ENCODE measurements at regions not wholly inside any gene's neighbourhood (a gene's known extent, or its start where the extent isn't known, plus 50 kb on each side); places are given as distances from the start of the nearest gene placed in this dataset.

GRCh38 chr15:97563516-97563915, 397.0 kb upstream of the ARRDC4 start (continued):
- no peak for TF ChIP-seq ZNF318 (CRISPR knock-in tag; IDR thresholded peaks at IDR 0.05)
- TF ChIP-seq HDAC2 (CRISPR knock-in tag; IDR thresholded peaks at IDR 0.05), result no peak
- TF ChIP-seq TRIM24 (CRISPR knock-in tag; IDR thresholded peaks at IDR 0.05), result no peak
- no peak for TF ChIP-seq MIXL1 (CRISPR knock-in tag; IDR thresholded peaks at IDR 0.05)
- TF ChIP-seq ZNF788 (CRISPR knock-in tag; IDR thresholded peaks at IDR 0.05; ENCODE audit: borderline replicate concordance), result no peak

- no peaks in the 10 kb centered on the region for H3K36me3 ChIP-seq (replicated peaks in 1 of 2; ENCODE audit: control insufficient read depth in 1 of 2, insufficient read depth in 2 of 2, low read length in 2 of 2)
- DNase-seq (ENCODE audit: low spot score) (no peak), FAIRE-seq (no peak), ATAC-seq (no peak)
- no peak overlapping the region for H3K9ac ChIP-seq (ENCODE audit: insufficient read depth, low read depth, low read length)
- H3K4me1 ChIP-seq (ENCODE audit: insufficient read depth, low read length), result no peaks in the 10 kb centered on the region
- intact Hi-C loops (cut with micrococcal nuclease; ENCODE audit: unreplicated experiment) (no loop called here), in situ Hi-C loops (cut with HindIII; ENCODE audit: extremely low pct_ligation_motif_present, low pct_unique_long_range_greater_than_20kb) (no loop called here)
- no peak overlapping the region for H2AFZ ChIP-seq (ENCODE audit: low read length)
- BruUV-seq (replicated peaks), result no TSS peak
- no peaks in the 10 kb centered on the region for H4K20me1 ChIP-seq (ENCODE audit: insufficient read depth, low read length)
- TF ChIP-seq MED8 (CRISPR knock-in tag; IDR thresholded peaks at IDR 0.05; ENCODE audit: insufficient replicate concordance) (no peak), NR3C1 (CRISPR knock-in tag; IDR thresholded peaks at IDR 0.05) (no peak), PCBP2 (optimal IDR thresholded peaks at IDR 0.05; ENCODE audit: low read depth, low read length, poor library complexity, severe bottlenecking) (no peak), ZNF710 (CRISPR knock-in tag; IDR thresholded peaks at IDR 0.05; ENCODE audit: borderline replicate concordance) (no peak), IKZF5 (CRISPR knock-in tag; IDR thresholded peaks at IDR 0.05) (no peak), BCL3 (CRISPR knock-in tag; IDR thresholded peaks at IDR 0.05) (no peak)
- no peak overlapping the region for H3K27ac ChIP-seq (ENCODE audit: extremely low read length, insufficient read depth, low read length)
- ChIA-PET POLR2A (no interaction called here), CTCF (ENCODE audit: low intra/inter-chr PET ratio, low total read pairs) (no interaction called here)
- H3K9me3 ChIP-seq (ENCODE audit: low read length), result peaks cover 82% of the 10 kb centered on the region
- no peak overlapping the region for H3K4me2 ChIP-seq (ENCODE audit: low read depth, low read length)
- no peak overlapping the region for H3K4me3 ChIP-seq (replicated peaks in 1 of 3; ENCODE audit: insufficient read depth in 1 of 3, low read depth in 2 of 3, low read length in 3 of 3)
- no peaks in the 10 kb centered on the region for H3K27me3 ChIP-seq (ENCODE audit: control insufficient read depth in 1 of 2, insufficient read depth in 2 of 2, low read length in 2 of 2)
- H3K79me2 ChIP-seq (ENCODE audit: insufficient read depth, low read length), result no peaks in the 10 kb centered on the region
Observed at GRCh38 chr15:97566961-97567360, 393.5 kb upstream of the ARRDC4 start.

Data from HepG2 (cell line).